Astrocyte (in vitro differentiated cells and primary cell): ENCODE measurements at regions not wholly inside any gene's neighbourhood (a gene's known extent, or its start where the extent isn't known, plus 50 kb on each side); places are given as distances from the start of the nearest gene placed in this dataset.

Experiments used
- DNase-seq: peaks from one replicate; pipeline ENCODE4 v3.0.0-alpha.2; 2010; ENCODE audit warnings: low read depth
- FAIRE-seq: peaks from 2 replicates; lab custom pipeline; 2011; peaks lifted over from hg19 to GRCh38; lab: Jason Lieb, UNC
- H2AFZ ChIP-seq: 2 replicates; pipeline ENCODE4 v1.6.0; 2012; ENCODE audit warnings: low read depth, low read length, inconsistent platforms
- H3K27ac ChIP-seq: 2 replicates; pipeline ENCODE4 v1.5.1; 2011; ENCODE audit warnings: low read depth, low read length, inconsistent platforms
- H3K27me3 ChIP-seq: 2 replicates; pipeline ENCODE4 v1.6.0; 2011; ENCODE audit warnings: low read length, inconsistent platforms; ENCODE audit not compliant: insufficient read depth
- H3K36me3 ChIP-seq: 2 replicates; pipeline ENCODE4 v1.5.1; 2011; ENCODE audit warnings: low read length, inconsistent platforms; ENCODE audit not compliant: insufficient read depth
- H3K4me1 ChIP-seq: 2 replicates; pipeline ENCODE4 v1.5.1; 2011; ENCODE audit warnings: low read length, inconsistent platforms; ENCODE audit not compliant: insufficient read depth
- H3K4me2 ChIP-seq: 2 replicates; pipeline ENCODE4 v1.6.0; 2012; ENCODE audit warnings: low read length, inconsistent platforms
- H3K4me3 ChIP-seq: 2 replicates; pipeline ENCODE4 v1.5.1; 2011; ENCODE audit warnings: low read depth, mild to moderate bottlenecking, low read length, inconsistent platforms; ENCODE audit not compliant: insufficient read depth
- H3K79me2 ChIP-seq: 2 replicates; pipeline ENCODE4 v1.6.0; 2012; ENCODE audit warnings: mild to moderate bottlenecking, low read length, inconsistent platforms; ENCODE audit not compliant: insufficient read depth
- H3K9ac ChIP-seq: 2 replicates; pipeline ENCODE4 v1.6.0; 2012; ENCODE audit warnings: mild to moderate bottlenecking, low read length, inconsistent platforms
- H3K9me3 ChIP-seq: 2 replicates; pipeline ENCODE4 v1.5.1; 2012; ENCODE audit warnings: low read depth, mild to moderate bottlenecking, low read length, inconsistent platforms; ENCODE audit not compliant: insufficient read depth
- H4K20me1 ChIP-seq: 2 replicates; pipeline ENCODE4 v1.6.0; 2012; ENCODE audit warnings: low read length, inconsistent platforms; ENCODE audit not compliant: insufficient read depth
- H3K27ac Mint-ChIP-seq: one replicate; pipeline ENCODE4 v1.8.0; 2021; ENCODE audit warnings: mild to moderate bottlenecking, mixed read lengths; ENCODE audit not compliant: unreplicated experiment
- H3K27me3 Mint-ChIP-seq: one replicate; pipeline ENCODE4 v1.8.0; 2021; ENCODE audit warnings: low read depth, mixed read lengths; ENCODE audit not compliant: unreplicated experiment
- H3K36me3 Mint-ChIP-seq: one replicate; pipeline ENCODE4 v1.8.0; 2021; ENCODE audit warnings: low read depth, mixed read lengths; ENCODE audit not compliant: unreplicated experiment
- H3K4me1 Mint-ChIP-seq: one replicate; pipeline ENCODE4 v1.8.0; 2021; ENCODE audit warnings: low read depth, mixed read lengths; ENCODE audit not compliant: unreplicated experiment
- H3K4me3 Mint-ChIP-seq: one replicate; pipeline ENCODE4 v1.8.0; 2021; ENCODE audit warnings: mild to moderate bottlenecking, moderate library complexity, mixed read lengths; ENCODE audit not compliant: unreplicated experiment
- H3K9me3 Mint-ChIP-seq: one replicate; pipeline ENCODE4 v1.8.0; 2021; ENCODE audit warnings: mild to moderate bottlenecking, mixed read lengths; ENCODE audit not compliant: unreplicated experiment
- CTCF ChIP-seq: IDR thresholded peaks from 2 replicates; pipeline ENCODE4 v1.5.1; 2011; ENCODE audit warnings: low read depth, mild to moderate bottlenecking, inconsistent platforms, low read length, moderate library complexity; ENCODE audit not compliant: insufficient read depth
- EZH2 ChIP-seq: IDR thresholded peaks from 2 replicates; pipeline ENCODE4 v1.6.1; 2012; ENCODE audit warnings: mild to moderate bottlenecking, low read length, inconsistent platforms; ENCODE audit not compliant: insufficient read depth

GRCh38 chr4:129622566-129622965 lies 526.6 kb downstream of the C4orf33 start:
- Histone ChIP-seq H2AFZ (no peak overlapping the region), H3K27ac (no peak overlapping the region), H3K4me3 (no peak overlapping the region), H3K36me3 (no peaks in the 10 kb centered on the region), H3K4me1 (no peaks in the 10 kb centered on the region), H3K9me3 (no peaks in the 10 kb centered on the region), H3K9ac (no peak overlapping the region), H4K20me1 (no peaks in the 10 kb centered on the region), H3K4me2 (no peak overlapping the region), H3K79me2 (no peaks in the 10 kb centered on the region), H3K27me3 (no peaks in the 10 kb centered on the region)
- FAIRE-seq (no peak), DNase-seq (no peak)
- peaks cover 2% of the 10 kb centered on the region for H3K4me1 Mint-ChIP-seq
- TF ChIP-seq CTCF: no peak
- TF ChIP-seq EZH2: no peak
- H3K4me3 Mint-ChIP-seq: no peak overlapping the region
- H3K27ac Mint-ChIP-seq: no peak overlapping the region
- H3K36me3 Mint-ChIP-seq: no peaks in the 10 kb centered on the region
- no peaks in the 10 kb centered on the region for H3K9me3 Mint-ChIP-seq
- H3K27me3 Mint-ChIP-seq: no peaks in the 10 kb centered on the region

- DNase-seq (no peak), FAIRE-seq (no peak)
- Histone ChIP-seq H3K9me3 (no peaks in the 10 kb centered on the region), H3K27ac (no peak overlapping the region), H4K20me1 (no peaks in the 10 kb centered on the region), H3K9ac (no peak overlapping the region), H3K79me2 (no peaks in the 10 kb centered on the region), H3K36me3 (no peaks in the 10 kb centered on the region), H3K4me2 (no peak overlapping the region), H3K4me1 (no peaks in the 10 kb centered on the region), H3K4me3 (no peak overlapping the region), H3K27me3 (no peaks in the 10 kb centered on the region), H2AFZ (no peak overlapping the region)
- TF ChIP-seq CTCF (no peak), EZH2 (no peak)
- Mint-ChIP-seq H3K36me3 (no peaks in the 10 kb centered on the region), H3K9me3 (no peaks in the 10 kb centered on the region), H3K4me3 (no peak overlapping the region), H3K27me3 (no peaks in the 10 kb centered on the region), H3K27ac (no peak overlapping the region), H3K4me1 (peaks cover 2% of the 10 kb centered on the region)
These were observed 527.4 kb downstream of the C4orf33 start for GRCh38 chr4:129623233-129623875.

- FAIRE-seq: no peak
These were observed 545.2 kb downstream of the C4orf33 start for GRCh38 chr4:129641179-129641578.

More at GRCh38 chr4:129641179-129641578, 545.2 kb downstream of the C4orf33 start:
- TF ChIP-seq EZH2: no peak
- peak; percentile 83 for TF ChIP-seq CTCF
- Mint-ChIP-seq H3K4me1 (no peaks in the 10 kb centered on the region), H3K9me3 (no peaks in the 10 kb centered on the region), H3K4me3 (no peak overlapping the region), H3K27ac (no peak overlapping the region), H3K36me3 (no peaks in the 10 kb centered on the region), H3K27me3 (no peaks in the 10 kb centered on the region)
- Histone ChIP-seq H3K4me1 (no peaks in the 10 kb centered on the region), H3K36me3 (no peaks in the 10 kb centered on the region), H3K79me2 (no peaks in the 10 kb centered on the region), H2AFZ (no peak overlapping the region), H3K9ac (no peak overlapping the region), H3K27me3 (no peaks in the 10 kb centered on the region), H3K4me2 (no peak overlapping the region), H3K9me3 (no peaks in the 10 kb centered on the region), H3K27ac (no peak overlapping the region), H4K20me1 (no peaks in the 10 kb centered on the region), H3K4me3 (no peak overlapping the region)
- DNase-seq: peak; percentile 16
